NCI-H345 treated with DMSO at 0.1 percent for 48 hours (cell line): ENCODE measurements at regions not wholly inside any gene's neighbourhood (a gene's known extent, or its start where the extent isn't known, plus 50 kb on each side); places are given as distances from the start of the nearest gene placed in this dataset.
"Not testable (repeated sequence)": the region's sequence is repeated elsewhere in the genome, so short reads cannot be mapped to it uniquely, and the experiment has no call there.

Experiments
- DNase-seq: peaks from one replicate; lab custom pipeline; 2025; ENCODE audit not compliant: unreplicated experiment; lab: John Stamatoyannopoulos, UW

DNA sequence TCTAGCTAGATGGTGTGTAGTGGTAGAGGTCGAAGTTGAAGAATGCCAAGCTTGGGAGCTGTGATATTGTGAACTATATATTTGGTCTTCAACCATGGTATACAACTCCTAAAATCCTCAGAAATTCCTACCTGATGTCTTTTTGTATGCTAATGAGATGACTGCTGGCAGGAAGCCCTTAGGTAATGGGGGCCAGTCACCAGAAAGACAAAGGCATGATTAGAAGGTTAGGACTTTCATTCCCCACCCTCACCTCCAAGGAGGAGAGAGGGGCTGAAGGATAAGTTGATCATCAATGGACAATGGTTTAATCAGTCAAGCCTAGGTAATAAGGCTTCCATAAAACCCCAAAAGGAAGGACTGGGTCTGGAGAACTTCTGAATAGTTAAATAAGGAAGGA, 285.7 kb upstream of the POU5F2 start:
- DNase-seq: no peak

DNA sequence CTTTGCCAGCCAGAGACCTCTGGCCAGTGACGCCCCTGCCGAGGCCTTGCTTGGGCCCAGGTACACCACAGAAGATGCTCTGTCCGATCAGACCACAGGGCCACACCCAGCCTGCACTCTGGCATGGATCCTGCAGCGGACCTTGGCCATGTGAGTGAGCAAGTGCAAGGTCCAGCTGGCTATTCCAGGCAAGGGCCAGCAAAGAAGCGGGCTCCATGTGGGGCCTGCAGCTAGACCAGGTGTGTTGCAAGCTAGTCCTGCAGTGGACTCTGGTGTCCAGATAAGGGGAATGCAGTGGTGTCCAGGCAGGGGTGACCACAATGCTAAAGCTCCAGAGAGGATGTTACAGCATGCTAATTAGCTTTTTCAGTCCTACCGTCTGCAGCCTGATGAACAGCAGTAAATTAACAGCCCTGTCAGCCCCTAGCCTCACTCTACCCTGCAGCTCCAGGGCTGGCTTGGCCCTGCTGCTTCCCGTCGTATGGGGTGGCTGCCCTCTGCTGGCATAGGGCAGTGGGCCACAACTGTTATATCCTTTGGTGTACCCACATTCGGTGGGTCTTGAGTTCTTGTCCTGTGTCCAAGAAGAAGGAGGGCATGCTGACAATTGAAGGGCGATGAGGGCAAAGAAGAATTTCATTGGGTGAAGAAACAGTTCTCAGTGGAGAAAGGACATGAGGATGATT, 284.5 kb upstream of the POU5F2 start:
- no peak for DNase-seq

DNA sequence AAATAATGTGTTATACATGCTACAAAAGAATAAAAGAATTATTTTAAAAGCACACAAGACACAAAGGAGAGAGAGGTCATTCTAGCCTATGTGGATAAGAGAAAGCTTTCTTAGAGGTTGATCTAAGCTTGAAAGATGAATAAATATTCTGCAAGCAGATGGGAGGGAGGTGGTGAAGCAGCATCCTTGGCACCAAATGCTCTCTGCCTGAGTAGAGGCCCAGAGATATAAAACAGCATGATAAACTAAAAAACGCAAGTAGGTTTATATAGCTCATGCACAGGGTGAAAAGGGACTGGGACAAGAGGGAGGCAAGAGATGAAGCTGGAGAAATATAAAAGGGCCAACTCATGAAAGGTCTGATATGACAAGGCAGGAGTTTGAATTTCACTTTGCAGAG, 283.2 kb upstream of the POU5F2 start:
- no peak for DNase-seq

DNA sequence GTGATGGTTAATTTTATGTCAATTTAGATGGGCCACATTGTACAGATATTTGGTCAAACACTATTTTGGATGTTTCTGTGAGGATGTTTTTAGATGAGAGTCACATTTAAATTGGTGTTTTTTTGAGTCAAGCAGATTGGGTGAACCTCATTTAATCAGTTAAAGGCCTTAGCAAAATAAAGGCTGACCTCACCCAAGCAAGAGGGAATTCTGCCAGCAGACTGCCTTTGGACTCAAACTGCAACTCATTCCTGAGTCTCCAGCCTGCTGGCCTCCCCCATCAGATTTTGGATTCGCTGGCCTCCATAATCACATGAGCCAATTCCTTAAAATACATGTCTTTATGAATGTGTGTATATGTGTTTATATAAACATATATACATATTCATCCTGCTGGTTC, 282.7 kb upstream of the POU5F2 start:
- DNase-seq: no peak

DNA sequence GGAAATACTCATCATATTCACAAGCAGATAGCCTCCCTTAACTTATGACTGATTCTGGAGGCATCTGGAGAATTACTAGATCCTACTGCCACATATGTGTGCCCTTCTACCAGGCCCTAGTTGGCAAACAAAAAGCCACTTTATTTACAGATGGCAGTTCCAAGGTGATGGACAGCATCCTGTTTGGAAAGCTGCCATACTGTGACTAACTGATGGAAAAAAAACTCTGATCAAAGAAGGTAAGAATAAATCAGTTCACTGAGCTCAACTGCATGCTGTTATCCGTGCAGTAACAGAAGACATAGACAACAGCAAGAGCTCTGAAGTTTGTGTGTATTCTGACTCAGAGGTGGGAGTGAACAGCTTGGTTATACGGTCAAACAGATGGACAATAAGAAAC, 279.8 kb upstream of the POU5F2 start:
- no peak for DNase-seq

DNA sequence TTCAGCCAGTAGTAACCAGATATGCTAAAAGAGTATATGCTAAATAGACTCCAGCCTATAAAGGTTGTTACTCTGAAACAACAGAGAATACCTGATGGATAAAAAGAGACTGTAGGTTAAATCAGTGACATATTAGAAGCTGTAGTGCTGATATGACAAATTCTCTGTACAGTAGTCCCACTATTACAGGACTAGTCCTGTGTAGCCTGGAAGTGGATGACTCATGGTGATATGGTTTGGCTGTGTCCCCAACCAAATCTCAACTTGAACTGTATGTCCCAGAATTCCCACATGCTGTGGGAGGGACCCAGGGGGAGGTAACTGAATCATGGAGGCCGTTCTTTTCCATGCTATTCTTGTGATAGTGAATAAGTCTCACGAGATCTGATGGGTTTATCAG, 276.2 kb upstream of the POU5F2 start:
- no peak for DNase-seq

DNA sequence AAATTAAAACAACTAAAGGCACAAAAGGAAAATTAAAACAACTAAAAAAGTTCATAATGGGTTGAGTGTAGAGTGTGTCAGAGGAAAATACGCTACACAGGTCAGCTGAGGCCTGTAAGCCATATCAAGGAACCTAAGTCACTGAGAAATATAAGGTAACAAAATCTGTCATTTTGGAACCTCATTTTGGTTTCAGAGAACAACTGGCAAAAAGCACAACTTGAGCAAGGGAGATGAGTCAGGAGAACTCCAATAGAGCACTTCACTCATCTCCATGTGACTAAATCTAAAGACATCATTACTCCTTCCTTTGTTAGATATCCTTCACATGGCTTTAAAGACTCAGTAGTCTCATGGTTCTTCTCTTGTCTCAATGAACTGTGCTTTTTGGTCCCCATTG, 269.4 kb upstream of the POU5F2 start:
- no peak for DNase-seq

DNA sequence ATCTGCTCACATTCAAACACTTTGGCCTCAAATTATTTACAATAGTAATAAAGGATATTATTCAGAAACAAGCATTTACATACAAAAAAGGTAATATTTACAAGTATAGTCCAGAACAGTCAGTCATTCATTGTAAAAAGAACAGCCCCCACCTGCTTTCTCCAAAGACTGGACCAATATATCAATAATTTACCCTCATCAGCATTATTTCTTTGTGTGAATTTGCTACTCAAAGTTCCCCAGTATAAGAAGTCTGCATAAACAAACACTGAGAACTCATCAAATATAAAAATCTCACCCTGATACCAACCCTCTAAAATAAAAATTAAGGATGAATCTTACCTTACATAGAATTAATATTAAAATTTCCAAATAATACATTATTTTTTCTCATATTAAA, 267.8 kb upstream of the POU5F2 start:
- no peak for DNase-seq

DNA sequence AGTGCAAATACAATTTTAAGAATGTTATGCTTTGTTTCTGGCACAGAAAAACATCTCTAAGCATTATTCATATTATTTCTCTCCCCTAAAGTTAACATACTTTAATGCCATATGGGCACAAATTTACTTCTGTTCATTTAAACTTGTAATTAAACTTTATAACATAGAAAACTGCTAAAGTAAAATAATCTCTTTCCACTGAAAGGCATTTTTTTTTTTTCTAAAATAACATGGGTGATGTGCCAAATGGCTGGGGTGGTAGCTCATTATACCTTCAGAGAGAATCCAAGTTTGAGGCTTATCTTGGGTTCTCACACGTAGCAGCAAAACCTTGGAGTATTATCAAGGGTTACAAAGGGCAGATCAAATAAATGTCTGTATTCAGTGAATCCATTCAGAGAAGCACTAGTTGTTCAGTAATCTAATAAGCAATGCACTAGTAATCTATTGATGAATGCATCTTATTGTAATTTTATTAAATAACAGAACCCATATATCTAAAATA, 257.6 kb upstream of the POU5F2 start:
- DNase-seq: no peak

DNA sequence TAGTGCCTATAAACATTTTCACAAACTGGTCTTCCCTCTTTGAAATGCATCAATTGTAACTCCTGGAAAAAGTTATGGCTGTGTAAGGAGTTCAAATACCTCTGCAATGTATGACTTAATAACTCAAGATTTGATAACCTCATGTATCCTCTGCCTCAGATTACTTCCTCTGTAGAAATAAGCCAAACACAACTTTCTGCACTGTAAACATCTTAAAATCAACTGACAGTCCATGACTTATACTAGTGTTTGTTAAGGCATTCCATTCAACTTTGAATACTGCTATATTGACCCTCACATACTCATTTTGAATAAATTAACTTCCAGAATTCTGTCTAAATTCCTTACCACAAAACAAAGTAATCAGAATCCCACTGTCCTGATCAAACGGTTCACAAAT, 256.2 kb upstream of the POU5F2 start:
- no peak for DNase-seq

DNA sequence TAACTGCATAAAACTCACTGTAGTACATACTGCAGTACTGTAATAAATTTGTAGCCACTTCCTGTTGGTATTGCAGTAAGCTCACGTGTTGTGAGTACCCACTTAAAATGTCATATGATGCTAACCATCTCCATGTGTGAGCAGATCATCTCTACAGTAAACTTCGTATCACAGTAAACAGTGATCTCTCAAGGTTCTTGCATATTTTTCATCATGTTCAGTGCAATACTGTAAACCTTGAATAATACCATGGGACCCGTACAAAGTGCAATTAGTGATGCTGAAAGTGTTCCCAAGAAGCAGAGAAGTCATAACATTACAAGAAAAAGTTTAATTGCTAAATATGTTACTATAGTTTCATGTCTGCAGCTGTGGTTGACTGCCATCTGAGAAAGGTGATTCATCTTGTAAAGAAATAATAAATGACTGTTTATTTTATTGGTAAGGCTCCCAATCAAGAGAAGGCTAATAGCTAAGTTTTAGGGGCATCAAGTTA, 253.8 kb upstream of the POU5F2 start:
- no peak for DNase-seq

DNA sequence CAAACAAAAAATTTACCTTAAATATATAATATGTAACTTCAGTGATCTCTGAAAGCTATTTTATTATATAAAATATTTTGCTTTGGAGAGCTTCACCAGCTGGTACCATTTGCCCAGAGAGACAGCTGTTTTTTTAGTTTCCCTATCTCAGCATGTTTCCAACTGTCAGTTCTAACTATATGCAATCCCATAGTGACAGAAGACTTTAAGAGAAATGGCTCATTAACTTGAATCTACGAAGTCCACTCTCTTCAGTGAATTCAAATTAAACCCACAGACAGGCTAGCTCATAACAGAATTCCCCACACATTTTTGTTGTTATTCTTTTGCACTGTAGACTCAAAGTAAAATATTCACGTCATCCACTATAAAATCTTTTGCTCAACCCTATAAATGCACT, 251.8 kb upstream of the POU5F2 start:
- peak; percentile 9 for DNase-seq

DNA sequence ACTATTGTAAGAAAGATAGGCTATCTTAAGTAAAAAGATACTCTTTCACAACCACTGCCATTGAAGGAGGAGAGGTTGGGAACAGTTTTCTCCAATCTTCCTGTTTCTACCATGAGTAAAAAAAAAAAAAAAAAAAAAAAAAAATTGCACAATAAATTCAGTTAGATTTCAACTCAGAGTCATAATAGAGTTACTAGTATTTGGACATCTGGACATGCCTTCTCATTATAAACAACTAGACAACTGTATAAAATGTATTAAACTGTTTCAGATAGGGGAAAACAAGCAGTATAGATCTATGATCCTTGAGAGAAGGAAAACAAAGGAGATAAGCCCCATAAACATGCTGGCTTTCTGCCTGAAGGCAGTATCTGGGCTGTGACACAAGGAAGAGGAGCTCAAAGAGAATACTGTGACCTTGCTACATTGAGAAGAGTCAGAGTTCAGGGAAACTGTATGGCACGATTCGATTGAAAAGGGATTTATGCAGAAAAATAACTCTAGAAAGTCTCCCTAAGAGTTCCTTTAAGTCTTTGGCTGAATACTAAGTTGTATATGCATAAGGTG, 249.2 kb upstream of the POU5F2 start:
- no peak for DNase-seq

DNA sequence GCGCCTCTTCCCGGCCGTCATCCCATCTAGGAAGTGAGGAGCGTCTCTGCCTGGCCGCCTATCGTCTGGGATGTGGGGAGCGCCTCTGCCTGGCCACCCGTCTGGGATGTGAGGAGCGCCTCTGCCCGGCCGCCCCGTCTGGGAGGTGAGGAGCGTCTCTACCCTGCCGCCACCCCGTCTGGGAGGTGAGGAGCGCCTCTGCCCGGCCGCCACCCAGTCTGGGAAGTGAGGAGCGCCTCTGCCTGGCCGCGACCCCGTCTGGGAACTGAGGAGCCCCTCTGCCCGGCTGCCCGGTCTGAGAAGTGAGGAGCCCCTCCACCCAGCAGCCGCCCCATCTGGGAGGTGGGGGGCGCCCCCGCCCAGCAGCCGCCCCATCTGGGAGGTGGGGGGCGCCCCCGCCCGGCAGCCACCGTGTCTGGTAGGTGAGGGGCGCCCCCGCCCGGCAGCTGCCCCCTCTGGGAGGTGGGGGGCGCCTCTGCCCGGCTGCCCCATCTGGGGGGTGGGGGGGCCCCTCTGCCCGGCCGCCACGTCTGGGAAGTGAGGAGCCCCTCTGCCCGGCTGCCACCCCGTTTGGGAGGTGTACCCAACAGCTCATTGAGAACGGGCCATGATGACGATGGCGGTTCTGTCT, 244.7 kb upstream of the POU5F2 start:
- DNase-seq: not testable (repeated sequence)

DNA sequence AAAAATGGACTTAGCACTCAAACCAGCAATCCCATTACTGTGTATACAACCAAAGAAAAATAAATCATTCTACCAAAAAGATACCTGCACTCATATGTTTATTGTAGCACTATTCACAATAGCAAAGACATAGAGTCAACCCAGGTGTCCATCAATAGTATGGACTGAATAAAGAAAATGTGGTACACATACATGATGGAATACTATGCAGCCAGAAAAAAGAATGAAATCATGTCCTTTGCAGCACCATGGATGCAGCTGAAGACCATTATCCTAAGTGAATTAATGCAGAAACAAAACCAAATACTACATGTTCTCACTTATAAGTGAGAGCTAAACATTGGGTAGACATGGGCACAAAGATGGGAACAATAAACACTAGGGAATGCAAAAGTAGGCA, 236.8 kb upstream of the POU5F2 start:
- DNase-seq: no peak

DNA sequence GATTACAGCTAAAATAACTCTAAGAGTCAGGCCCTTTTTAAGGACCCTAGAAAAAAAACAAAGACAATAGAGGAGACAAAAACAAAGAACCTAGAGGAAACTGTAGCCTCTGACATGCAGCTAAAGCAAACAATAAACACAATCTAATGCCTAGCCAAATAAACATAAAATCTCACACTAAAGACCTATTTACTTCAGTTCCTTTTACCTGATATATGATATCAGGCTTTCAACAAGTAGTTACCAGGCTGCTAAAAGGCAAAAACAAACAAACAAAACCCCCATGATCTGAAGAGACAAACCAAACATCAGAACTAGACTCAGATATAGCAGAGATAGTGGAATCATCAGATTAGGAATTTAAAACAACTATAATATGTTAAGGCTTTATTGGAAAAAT, 226.5 kb upstream of the POU5F2 start:
- DNase-seq: peak; percentile 71

DNA sequence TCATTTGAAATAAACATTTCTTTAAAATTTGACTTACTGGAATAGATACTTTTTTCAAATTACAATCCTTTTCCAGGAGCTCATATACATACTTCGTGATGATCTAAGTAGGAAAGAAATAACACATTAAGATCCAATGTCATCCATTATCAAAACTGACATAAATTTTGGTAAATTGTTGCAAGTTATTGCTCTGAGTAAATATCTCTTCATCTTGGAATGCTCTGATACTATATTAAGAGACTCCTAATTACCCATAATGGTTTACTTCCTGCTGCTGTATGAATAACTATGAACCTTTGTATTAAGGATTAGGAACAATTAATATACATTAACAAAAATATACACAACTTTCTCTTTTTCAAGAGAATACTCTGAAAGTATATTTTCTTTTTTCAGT, 223.0 kb upstream of the POU5F2 start:
- DNase-seq: no peak

DNA sequence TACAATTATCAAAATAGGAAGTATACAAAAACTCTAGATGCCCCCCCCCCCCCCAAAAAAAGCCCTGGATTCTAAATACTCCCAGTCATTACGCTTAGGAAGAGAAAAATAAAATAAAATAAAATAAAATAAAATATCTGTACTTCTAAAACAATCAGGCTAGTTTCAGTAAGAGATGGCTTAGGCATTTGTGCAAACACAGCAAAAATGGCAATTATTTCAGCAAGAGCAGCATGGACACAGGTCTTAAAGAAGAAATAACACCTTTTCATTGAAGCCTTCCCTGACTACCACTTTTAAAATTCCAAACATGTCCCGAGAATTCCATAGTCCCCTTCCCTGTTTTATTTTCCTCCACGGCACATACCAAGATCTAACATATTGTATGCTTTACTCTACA, 218.6 kb upstream of the POU5F2 start:
- no peak for DNase-seq

DNA sequence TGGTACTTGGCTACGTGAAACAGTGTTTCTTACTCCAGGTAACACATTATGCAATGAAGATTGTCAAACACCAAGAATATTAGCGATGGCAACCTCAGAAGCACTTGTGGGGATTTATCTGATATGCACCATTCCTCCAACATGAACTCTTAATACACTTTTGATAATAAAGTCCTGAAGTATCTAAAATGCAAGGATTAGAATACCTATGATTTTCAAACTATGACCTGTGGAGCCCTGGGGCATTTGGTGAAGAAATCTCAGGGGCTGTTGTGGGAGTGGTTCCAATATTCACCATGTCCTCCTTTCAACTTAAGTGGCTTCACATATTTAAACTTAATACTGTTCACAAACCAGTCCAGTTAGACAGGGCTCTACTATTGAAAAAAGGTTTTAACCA, 214.6 kb upstream of the POU5F2 start:
- DNase-seq: no peak

DNA sequence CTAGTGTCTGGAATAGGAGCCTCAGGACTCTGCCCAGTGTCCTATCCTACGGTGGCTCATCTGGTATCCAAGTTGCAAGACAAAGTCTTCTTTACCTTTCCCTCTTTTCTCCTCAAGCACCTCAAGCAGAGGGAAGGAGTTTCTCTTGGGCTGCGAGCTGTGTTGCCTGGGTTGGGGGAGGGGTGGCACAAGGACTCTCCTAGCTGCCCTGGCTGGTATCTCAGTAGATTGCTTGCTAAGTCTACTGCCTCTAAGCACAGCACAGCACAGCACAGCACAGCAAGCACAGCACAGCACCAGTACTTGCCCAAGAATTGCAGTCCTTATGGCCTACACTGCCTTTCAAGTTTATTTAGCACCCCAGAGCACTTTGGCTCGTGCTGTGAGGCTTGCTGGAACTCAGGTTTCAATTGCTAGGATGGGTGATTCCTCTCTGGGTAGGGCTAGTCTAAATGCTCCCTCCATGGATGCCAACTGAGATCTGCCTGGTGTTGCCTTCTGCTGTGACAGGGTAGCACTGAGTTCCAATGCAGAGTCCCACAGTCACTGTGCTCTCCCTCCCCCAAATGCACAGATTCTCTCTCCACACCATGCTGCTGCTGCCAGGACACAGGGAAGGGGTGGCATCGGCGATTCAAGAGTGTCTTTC, 213.1 kb upstream of the POU5F2 start:
- no peak for DNase-seq

DNA sequence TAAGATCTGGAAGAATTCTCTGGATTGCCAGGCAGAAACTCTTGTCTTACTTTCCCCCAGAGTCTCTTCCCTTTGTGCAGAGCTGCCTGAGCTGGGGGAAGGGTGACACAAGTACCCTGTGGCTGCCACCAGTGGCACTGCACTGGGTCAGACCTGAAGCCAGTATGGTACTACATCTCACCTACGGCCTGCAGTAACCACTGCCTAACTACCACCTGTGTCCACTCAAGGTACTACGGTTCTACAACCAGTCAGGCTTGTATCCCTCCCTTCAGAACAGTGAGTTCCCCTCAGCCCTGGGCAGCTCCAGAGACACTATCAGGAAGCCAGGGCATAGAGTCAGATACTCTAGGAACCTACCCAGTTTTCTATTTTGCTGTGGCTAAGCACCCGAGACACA, 212.0 kb upstream of the POU5F2 start:
- DNase-seq: no peak

DNA sequence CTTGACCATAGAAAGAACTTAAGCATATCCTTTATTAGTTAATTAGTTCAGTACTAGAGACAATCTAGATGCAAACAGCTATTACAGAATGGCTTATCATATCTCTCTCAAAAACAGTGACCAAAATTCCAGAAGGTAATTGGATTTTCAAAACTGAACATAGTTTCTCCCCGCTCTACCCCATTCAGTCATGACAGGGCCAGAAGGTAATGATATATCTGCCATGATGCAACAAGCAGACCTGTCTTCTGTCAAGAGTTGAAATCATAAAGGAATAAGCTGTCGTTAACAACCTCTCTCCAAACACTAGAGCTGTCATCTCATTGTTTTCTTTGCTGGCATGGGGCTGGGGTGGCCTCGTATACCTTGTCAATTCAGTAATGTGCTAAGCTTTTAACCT, 200.5 kb upstream of the POU5F2 start:
- DNase-seq: peak; percentile 28
